Activated CD4-positive, alpha-beta T cell treated with anti-CD3 and anti-CD28 coated beads, Interleukin-2, Interleukin-4, amounts not matched to agents 100 ng/mL and 50 ng/mL, durations not matched to agents 16 hours and 8 hours (primary cell): ENCODE measurements at regions not wholly inside any gene's neighbourhood (a gene's known extent, or its start where the extent isn't known, plus 50 kb on each side); places are given as distances from the start of the nearest gene placed in this dataset.
"Not testable (repeated sequence)": the region's sequence is repeated elsewhere in the genome, so short reads cannot be mapped to it uniquely, and the experiment has no call there.

Source experiments
- DNase-seq: peaks from one replicate; pipeline ENCODE4 v3.0.0-alpha.2; 2020; ENCODE audit warnings: low spot score

GRCh38 chr14:48709277-48709785 is 876.8 kb downstream of the RPS29 start:
- no peak for DNase-seq

DNA sequence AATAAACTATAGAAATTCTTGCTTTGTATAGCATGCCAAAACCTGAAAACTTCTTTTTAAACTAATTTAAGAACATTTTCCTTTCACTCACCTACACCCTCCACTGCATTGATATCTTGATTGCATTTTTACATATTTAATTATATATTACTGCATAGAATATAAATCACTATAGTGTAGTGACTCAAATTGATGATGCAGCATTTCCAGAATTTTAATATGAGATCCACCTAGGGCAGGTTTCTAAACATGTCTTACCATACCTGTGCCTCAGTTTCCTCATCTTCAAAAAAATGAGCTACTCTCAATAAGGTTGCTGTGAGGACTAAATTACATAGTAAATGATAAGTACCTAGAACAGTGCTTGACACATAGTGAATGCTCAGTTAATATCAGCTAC is 881.5 kb downstream of the RPS29 start:
- DNase-seq = no peak

DNA sequence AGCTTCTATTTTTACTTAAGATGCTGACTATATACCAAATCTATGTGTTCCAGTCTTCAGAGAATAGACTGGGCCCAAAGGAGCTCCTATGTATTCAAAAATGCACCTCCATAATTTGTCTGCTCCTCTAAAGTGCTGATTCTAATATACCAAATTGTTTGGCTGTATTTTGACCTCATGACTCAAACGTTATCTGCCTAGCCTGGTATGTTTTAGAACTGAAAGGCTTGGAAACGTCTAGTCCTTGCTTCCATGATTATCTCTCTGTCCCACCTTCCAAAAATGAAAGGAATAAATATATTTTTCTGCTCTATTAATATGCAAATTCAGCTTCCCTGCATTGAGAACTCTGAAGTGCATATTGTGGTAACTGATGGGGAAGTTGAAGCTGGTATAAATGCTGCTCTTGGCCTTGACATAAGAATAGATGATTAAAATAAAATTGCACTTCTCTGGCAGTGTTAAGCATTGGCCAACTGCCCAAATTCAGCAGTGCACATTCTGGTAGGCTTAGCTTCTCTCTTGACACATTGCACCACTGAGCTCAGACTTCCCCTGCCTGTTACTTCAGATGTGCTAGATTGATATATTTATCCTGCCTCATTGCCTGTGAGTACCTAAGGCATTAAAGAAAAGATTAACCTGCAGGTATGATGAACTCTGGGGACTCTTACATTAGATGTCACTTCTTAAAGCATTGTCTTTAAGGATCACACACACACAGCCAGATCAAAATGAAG is 882.3 kb downstream of the RPS29 start:
- no peak for DNase-seq

DNA sequence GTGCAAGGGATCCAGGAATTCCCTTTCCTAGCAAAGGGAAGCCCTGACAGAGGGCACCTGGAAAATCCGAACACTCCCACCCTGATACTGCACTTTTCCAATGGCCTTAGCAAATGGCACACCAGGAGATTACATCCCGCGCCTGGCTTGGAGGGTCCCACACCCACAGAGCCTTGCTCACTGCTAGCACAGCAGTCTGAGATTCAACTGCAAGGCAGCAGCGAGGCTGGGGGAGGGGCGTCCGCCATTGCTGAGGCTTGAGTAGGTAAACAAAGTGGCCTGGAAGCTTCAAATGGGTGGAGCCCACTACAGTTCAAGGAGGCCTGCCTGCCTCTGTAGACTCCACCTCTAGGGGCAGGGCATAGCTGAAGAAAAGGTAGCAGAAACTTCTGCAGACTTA is 888.8 kb downstream of the RPS29 start:
- not testable (repeated sequence) for DNase-seq

DNA sequence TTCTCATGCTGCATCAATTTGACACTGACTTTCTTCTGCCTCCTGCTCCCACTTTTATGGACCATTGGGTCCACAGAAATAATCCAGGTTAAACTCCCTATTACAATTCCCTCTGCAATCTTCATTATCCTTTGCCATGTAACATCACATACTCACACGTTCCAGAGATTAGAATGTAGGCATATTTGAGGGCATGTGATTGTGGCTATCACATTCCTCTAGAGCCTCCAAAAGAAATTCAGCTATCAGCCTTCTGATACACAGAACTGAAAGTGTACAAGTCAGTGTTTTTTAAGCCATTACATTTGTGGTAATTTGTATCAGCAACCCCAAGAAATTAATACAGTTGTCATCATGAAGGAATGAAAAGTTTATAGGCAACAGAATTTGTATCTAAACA is 892.4 kb downstream of the RPS29 start:
- DNase-seq = no peak

DNA sequence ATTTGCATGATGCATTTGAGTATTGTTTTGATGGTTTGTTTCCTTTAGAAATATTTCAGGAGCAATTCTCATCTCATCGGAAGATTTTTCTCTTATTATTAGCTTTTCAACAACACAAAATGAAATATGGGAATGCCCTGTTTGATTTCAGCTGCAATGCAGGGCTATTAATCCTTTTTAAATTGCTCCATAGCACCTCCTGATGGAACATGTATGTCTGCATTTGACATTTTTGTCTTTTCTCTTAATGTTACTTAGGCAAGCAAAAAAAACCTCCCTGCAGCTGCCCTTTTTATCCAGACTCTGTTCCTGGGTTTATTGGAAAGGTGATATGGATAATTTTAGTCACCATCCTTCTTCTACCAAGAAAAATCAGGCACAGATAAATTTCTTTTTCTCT is 895.8 kb downstream of the RPS29 start:
- DNase-seq = no peak

DNA sequence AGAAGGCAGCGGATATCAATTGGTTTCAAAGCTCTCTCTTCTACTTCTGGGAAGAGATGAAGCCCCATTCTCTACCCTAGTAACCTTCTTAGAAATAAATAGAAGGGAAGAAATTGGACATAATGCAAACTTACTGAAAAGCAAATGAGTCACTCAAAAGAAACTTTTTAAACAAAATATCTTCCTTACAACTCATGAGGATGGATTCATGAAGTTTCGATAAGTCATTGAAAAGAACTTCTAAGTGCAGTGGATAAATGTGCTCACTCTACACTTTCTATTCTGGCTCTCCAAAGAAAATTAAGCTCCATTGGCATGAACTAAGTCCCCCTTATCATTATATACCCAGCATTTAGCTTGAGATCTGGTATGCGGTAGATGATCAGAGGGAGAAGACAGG is 899.5 kb downstream of the RPS29 start:
- no peak for DNase-seq

- DNase-seq = no peak
These were observed 913.7 kb downstream of the RPS29 start for GRCh38 chr14:48672506-48672905.

GRCh38 chr14:48670939-48671338 is 915.2 kb downstream of the RPS29 start:
- no peak for DNase-seq

DNA sequence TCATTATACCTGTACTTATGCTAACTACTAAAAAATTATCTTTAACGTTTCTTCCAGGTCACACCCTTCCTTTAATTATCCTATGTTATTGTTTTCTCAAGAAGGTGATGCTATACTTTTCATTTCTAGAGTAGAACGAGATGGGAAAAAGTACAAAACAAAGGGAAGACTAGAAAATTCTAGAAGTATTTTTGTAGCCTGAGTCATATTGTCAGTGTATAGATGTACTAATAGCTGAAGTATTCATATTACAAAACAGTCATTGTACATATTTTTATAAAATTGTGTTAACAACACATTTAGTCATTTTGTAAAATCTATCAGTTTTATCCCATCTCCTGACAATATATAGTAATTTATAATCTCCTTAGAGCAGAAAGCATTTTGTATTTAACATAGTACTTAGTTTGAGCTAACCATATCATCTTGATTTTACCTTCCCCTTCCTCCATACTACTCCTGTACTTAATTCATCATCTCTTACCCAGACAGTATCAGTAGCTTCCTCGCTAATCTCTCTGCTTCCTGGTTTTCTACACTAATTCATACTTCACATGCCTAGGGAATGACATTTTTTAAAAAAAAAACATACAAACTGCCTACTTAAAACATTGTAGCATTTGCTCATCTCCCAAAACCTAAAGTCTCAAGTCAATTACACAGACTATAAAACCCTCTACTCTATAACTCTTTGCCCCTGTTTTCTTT is 920.9 kb downstream of the RPS29 start:
- no peak for DNase-seq

- no peak for DNase-seq
These were observed 942.9 kb downstream of the RPS29 start for GRCh38 chr14:48643241-48643640.

DNA sequence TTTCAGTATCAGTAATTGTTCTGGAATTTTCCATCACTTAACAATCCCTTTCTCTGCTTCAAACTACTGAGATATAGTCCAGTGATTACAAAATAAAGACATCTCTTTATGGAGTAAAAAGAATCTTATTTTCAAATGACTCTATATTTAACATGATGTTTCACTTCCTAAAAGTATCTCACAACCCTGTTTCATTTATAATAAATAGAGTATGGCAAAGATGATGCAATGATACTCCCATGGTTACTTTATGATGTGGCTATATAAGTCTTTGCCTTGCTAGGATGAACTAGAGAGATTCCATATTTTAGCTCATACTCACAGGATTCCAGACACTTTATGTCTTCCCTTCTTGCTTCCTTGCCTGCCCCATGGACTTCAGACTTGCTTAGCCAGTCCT is 953.5 kb upstream of the MDGA2 start:
- DNase-seq = no peak

- DNase-seq = no peak
These were observed 947.6 kb upstream of the MDGA2 start for GRCh38 chr14:48622980-48623379.

- DNase-seq = no peak
These were observed 942.7 kb upstream of the MDGA2 start for GRCh38 chr14:48618057-48618456.

- DNase-seq = no peak
These were observed 941.5 kb upstream of the MDGA2 start for GRCh38 chr14:48616931-48617330.

DNA sequence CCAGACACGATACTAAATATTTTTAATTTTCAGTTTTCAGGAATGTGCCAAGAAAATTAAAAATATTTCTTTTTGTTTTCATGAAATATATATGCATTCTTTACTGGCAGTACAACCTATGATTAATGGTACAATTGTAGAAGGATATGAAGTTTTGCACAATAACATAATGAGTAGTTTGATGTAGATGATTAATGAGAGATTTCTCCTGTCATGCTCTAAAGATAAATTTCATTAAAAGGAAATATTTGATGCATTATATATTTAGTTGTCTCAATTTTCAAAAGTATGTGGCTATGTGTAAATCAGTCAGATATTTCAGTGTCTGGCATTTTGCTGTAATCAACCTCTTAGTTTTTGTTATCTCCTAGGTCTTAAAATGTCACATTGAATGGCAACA is 940.2 kb upstream of the MDGA2 start:
- no peak for DNase-seq

DNA sequence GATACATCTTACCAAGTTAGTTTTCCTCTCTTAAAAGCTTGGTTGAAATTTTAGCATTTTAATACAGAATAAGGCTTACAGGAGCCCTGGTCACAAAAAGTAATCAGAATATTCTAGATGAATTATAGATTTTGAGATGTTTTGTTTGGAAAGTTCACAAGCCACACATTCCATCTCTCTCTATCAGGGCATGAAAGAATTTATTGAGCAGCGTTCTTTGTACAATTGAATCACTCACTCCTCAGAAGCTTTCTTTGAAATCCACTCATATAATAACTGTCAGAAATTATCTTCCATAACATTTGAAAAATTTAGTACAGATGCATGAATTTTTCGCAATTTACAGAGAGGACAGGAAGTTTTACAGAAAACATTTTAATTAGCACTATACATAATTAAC is 938.6 kb upstream of the MDGA2 start:
- no peak for DNase-seq

DNA sequence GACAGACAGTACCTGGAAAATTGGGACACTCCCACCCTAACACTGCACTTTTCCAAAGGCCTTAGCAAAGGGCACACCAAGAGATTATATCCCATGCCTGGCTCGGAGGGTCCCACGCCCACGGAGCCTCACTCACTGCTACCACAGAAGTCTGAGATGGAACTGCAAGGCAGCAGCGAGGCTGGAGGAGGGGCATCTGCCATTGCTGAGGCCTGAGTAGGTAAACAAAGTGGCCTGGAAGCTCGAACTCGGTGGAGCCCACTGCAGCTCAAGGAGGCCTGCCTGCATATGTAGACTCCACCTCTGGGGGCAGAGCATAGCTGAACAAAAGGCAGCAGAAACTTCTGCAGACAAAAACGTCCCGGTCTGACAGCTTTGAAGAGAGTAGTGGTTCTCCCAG is 931.6 kb upstream of the MDGA2 start:
- DNase-seq = not testable (repeated sequence)

DNA sequence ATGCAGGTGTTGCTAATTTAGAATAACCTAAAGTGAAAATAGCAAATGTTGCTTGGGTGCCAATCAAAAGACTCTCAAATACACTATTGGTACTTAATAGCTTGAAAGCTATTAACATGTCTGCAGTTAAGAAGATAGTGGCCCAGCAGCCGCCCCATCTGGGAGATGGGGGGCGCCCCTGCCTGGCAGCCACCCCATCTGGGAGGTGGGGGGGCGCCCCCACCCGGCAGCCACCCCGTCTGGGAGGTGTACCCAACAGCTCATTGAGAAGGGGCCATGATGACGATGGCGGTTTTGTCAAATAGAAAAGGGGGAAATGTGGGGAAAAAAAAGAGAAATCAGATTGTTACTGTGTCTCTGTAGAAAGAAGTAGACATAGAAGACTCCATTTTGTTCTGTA is 923.1 kb upstream of the MDGA2 start:
- no peak for DNase-seq

GRCh38 chr14:48586099-48586498 is 910.7 kb upstream of the MDGA2 start:
- DNase-seq = no peak

DNA sequence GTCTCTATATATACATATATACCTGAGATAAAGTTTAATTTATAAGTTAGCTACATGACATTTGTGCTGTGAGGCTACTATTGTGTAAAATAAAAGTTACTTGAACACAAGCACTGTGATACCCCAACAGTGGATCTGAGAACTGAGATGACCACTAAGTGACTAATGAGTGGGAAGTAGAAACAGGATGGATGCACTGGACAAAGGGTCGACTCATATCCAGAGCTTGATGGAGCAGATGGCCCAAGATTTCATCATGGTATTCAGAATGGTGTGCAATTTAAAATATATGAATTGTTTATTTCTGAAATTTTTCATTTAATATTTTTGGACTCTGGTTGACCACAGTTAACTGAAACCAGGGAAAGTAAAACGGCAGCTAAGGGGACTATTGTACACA is 908.6 kb upstream of the MDGA2 start:
- no peak for DNase-seq

DNA sequence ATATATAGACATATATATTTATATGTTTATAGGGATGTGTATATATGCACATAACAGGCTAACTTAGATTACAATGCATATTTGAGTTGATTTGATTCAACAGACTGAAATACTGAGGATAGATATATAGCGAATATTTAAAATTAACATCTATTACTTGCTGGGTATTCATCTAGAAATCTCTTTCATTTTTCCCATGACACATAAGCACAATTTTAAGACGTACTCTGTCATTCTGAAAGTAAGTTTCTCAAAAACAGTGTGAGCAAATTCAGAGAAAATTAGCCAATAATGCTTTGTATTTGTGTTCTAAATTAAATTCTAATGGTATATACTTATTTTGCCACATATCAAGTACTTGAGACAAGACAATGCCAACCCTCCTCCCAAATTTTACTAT is 907.5 kb upstream of the MDGA2 start:
- DNase-seq = no peak

- DNase-seq = no peak
These were observed 905.3 kb upstream of the MDGA2 start for GRCh38 chr14:48580692-48581091.

DNA sequence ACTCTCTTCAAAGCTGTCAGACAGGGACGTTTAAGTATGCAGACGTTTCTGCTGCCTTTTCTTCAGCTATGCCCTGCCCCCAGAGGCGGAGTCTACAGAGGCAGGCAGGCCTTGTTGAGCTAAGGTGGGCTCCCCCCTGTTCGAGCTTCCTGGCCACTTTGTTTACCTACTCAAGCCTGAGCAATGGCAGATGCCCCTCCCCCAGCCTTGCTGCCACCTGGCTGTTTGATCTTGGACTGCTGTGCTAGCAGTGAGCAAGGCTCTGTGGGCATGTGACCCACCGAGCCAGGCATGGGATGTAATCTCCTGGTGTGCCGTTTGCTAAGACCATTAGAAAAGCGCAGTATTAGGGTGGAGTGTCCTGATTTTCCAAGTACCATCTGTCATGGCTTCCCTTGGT is 900.4 kb upstream of the MDGA2 start:
- DNase-seq = no peak
